Activated CD8-positive, alpha-beta T cell treated with anti-CD3 and anti-CD28 coated beads, Interleukin-2, amount 10 ng/mL, durations not matched to agents 7 days and 5 days (primary cell): ENCODE measurements at regions not wholly inside any gene's neighbourhood (a gene's known extent, or its start where the extent isn't known, plus 50 kb on each side); places are given as distances from the start of the nearest gene placed in this dataset.

Source experiments
- ATAC-seq: fragments of 150-1000 bp; cut with Tn5 transposase; one replicate; pipeline ENCODE4 v1.10.0; 2021; ENCODE audit warnings: moderate library complexity
- CTCF ChIA-PET: fragments of 350-600 bp; sonication (Branson Sonifier 250); formaldehyde crosslinking; loops from one replicate; lab custom pipeline; 2021; ENCODE audit warnings: antibody characterized with exemption; lab: Charles Lee
- POLR2A ChIA-PET: fragments of 350-600 bp; sonication (Branson Sonifier 250); formaldehyde crosslinking; loops from one replicate; lab custom pipeline; 2021; ENCODE audit warnings: antibody characterized with exemption; lab: Charles Lee
- DNase-seq: peaks from one replicate; pipeline ENCODE4 v3.0.0-alpha.2; 2020
- H3K27ac Mint-ChIP-seq: one replicate; pipeline ENCODE4 v1.8.0; 2021; ENCODE audit warnings: mild to moderate bottlenecking, mixed read lengths
- H3K27me3 Mint-ChIP-seq: one replicate; pipeline ENCODE4 v1.8.0; 2021; ENCODE audit warnings: low read depth, mixed read lengths
- H3K36me3 Mint-ChIP-seq: one replicate; pipeline ENCODE4 v1.8.0; 2021; ENCODE audit warnings: low read depth, mixed read lengths
- H3K4me1 Mint-ChIP-seq: one replicate; pipeline ENCODE4 v1.8.0; 2021; ENCODE audit warnings: low read depth, mixed read lengths
- H3K4me3 Mint-ChIP-seq: one replicate; pipeline ENCODE4 v1.8.0; 2021; ENCODE audit warnings: mild to moderate bottlenecking, mixed read lengths
- H3K9me3 Mint-ChIP-seq: one replicate; pipeline ENCODE4 v1.8.0; 2022; ENCODE audit warnings: mixed read lengths; ENCODE audit not compliant: insufficient read depth

GRCh38 chr11:15471048-15471894 is 356.5 kb downstream of the INSC start:
- H3K4me1 Mint-ChIP-seq, result no peaks in the 10 kb centered on the region
- ChIA-PET POLR2A (no interaction called here), CTCF (no interaction called here)
- H3K4me3 Mint-ChIP-seq, result no peak overlapping the region
- no peak overlapping the region for H3K27ac Mint-ChIP-seq
- no peaks in the 10 kb centered on the region for H3K9me3 Mint-ChIP-seq
- no peak for ATAC-seq
- DNase-seq, result no peak
- H3K27me3 Mint-ChIP-seq, result no peaks in the 10 kb centered on the region
- H3K36me3 Mint-ChIP-seq, result no peaks in the 10 kb centered on the region

- H3K9me3 Mint-ChIP-seq, result no peaks in the 10 kb centered on the region
Measured at GRCh38 chr11:15471895-15472799, 357.4 kb downstream of the INSC start.

GRCh38 chr11:15473954-15474837 is 359.5 kb downstream of the INSC start:
- DNase-seq, result no peak
- Mint-ChIP-seq H3K4me1 (no peaks in the 10 kb centered on the region), H3K9me3 (no peaks in the 10 kb centered on the region), H3K27ac (no peak overlapping the region), H3K4me3 (no peak overlapping the region), H3K27me3 (no peaks in the 10 kb centered on the region), H3K36me3 (no peaks in the 10 kb centered on the region)
- no peak for ATAC-seq
- POLR2A ChIA-PET, result no interaction called here
- CTCF ChIA-PET, result no interaction called here

More at GRCh38 chr11:15471895-15472799, 357.4 kb downstream of the INSC start:
- H3K4me1 Mint-ChIP-seq, result no peaks in the 10 kb centered on the region
- DNase-seq (no peak), ATAC-seq (no peak)
- CTCF ChIA-PET, result no interaction called here
- POLR2A ChIA-PET, result no interaction called here
- no peak overlapping the region for H3K27ac Mint-ChIP-seq
- H3K36me3 Mint-ChIP-seq, result no peaks in the 10 kb centered on the region
- H3K27me3 Mint-ChIP-seq, result no peaks in the 10 kb centered on the region
- H3K4me3 Mint-ChIP-seq, result no peak overlapping the region

GRCh38 chr11:15476371-15476917 is 361.7 kb downstream of the INSC start:
- Mint-ChIP-seq H3K27ac (no peak overlapping the region), H3K27me3 (no peaks in the 10 kb centered on the region), H3K36me3 (no peaks in the 10 kb centered on the region), H3K9me3 (no peaks in the 10 kb centered on the region), H3K4me3 (no peak overlapping the region), H3K4me1 (no peaks in the 10 kb centered on the region)
- no peak for ATAC-seq
- CTCF ChIA-PET, result no interaction called here
- no peak for DNase-seq
- POLR2A ChIA-PET, result interaction anchor here (0.7 kb wide), 1 partner anchor 70 kb away, joined by 3 read pairs; no protein-coding TSS in a partner anchor

GRCh38 chr11:15481871-15482270 is 367.1 kb downstream of the INSC start:
- no peaks in the 10 kb centered on the region for H3K27me3 Mint-ChIP-seq
- H3K9me3 Mint-ChIP-seq, result no peaks in the 10 kb centered on the region
- ATAC-seq, result no peak
- H3K36me3 Mint-ChIP-seq, result no peaks in the 10 kb centered on the region
- CTCF ChIA-PET, result no interaction called here
- no peak overlapping the region for H3K27ac Mint-ChIP-seq
- no peaks in the 10 kb centered on the region for H3K4me1 Mint-ChIP-seq
- no peak for DNase-seq
- POLR2A ChIA-PET, result no interaction called here
- no peak overlapping the region for H3K4me3 Mint-ChIP-seq

GRCh38 chr11:15483205-15483604 is 368.5 kb downstream of the INSC start:
- H3K27me3 Mint-ChIP-seq, result no peaks in the 10 kb centered on the region
- DNase-seq (no peak), ATAC-seq (no peak)
- CTCF ChIA-PET, result no interaction called here
- no peaks in the 10 kb centered on the region for H3K9me3 Mint-ChIP-seq
- no peaks in the 10 kb centered on the region for H3K36me3 Mint-ChIP-seq
- no peak overlapping the region for H3K27ac Mint-ChIP-seq
- H3K4me3 Mint-ChIP-seq, result no peak overlapping the region
- H3K4me1 Mint-ChIP-seq, result no peaks in the 10 kb centered on the region
- POLR2A ChIA-PET, result no interaction called here

- CTCF ChIA-PET, result no interaction called here
- no peaks in the 10 kb centered on the region for H3K9me3 Mint-ChIP-seq
Measured at GRCh38 chr11:15484398-15484797, 369.7 kb downstream of the INSC start.

GRCh38 chr11:15485432-15485831 is 370.7 kb downstream of the INSC start:
- ChIA-PET CTCF (no interaction called here), POLR2A (no interaction called here)
- no peaks in the 10 kb centered on the region for H3K27me3 Mint-ChIP-seq
- no peak overlapping the region for H3K4me3 Mint-ChIP-seq
- no peaks in the 10 kb centered on the region for H3K4me1 Mint-ChIP-seq
- DNase-seq (no peak), ATAC-seq (no peak)
- no peaks in the 10 kb centered on the region for H3K9me3 Mint-ChIP-seq
- no peaks in the 10 kb centered on the region for H3K36me3 Mint-ChIP-seq
- H3K27ac Mint-ChIP-seq, result no peak overlapping the region

More at GRCh38 chr11:15484398-15484797, 369.7 kb downstream of the INSC start:
- no peaks in the 10 kb centered on the region for H3K27me3 Mint-ChIP-seq
- H3K4me3 Mint-ChIP-seq, result no peak overlapping the region
- no peak overlapping the region for H3K27ac Mint-ChIP-seq
- no peak for DNase-seq
- H3K36me3 Mint-ChIP-seq, result no peaks in the 10 kb centered on the region
- POLR2A ChIA-PET, result no interaction called here
- ATAC-seq, result no peak
- H3K4me1 Mint-ChIP-seq, result no peaks in the 10 kb centered on the region

GRCh38 chr11:15489281-15489680 is 374.6 kb downstream of the INSC start:
- Mint-ChIP-seq H3K36me3 (no peaks in the 10 kb centered on the region), H3K27ac (no peak overlapping the region), H3K4me3 (no peak overlapping the region), H3K9me3 (no peaks in the 10 kb centered on the region), H3K4me1 (no peaks in the 10 kb centered on the region), H3K27me3 (no peaks in the 10 kb centered on the region)
- DNase-seq, result no peak
- POLR2A ChIA-PET, result no interaction called here
- CTCF ChIA-PET, result no interaction called here
- ATAC-seq, result no peak

- ChIA-PET POLR2A (no interaction called here), CTCF (no interaction called here)
- Mint-ChIP-seq H3K36me3 (no peaks in the 10 kb centered on the region), H3K27me3 (no peaks in the 10 kb centered on the region), H3K9me3 (no peaks in the 10 kb centered on the region), H3K4me3 (no peak overlapping the region), H3K27ac (no peak overlapping the region), H3K4me1 (no peaks in the 10 kb centered on the region)
- no peak for DNase-seq
- no peak for ATAC-seq
Measured at GRCh38 chr11:15490535-15490934, 375.8 kb downstream of the INSC start.

- ChIA-PET CTCF (no interaction called here), POLR2A (no interaction called here)
- Mint-ChIP-seq H3K27me3 (no peaks in the 10 kb centered on the region), H3K4me3 (no peak overlapping the region), H3K9me3 (no peaks in the 10 kb centered on the region), H3K36me3 (no peaks in the 10 kb centered on the region), H3K27ac (no peak overlapping the region), H3K4me1 (no peaks in the 10 kb centered on the region)
- ATAC-seq (no peak), DNase-seq (no peak)
Measured at GRCh38 chr11:15493066-15493465, 378.3 kb downstream of the INSC start.
